ENCODE measurements at regions not wholly inside any gene's neighbourhood (a gene's known extent, or its start where the extent isn't known, plus 50 kb on each side); places are given as distances from the start of the nearest gene placed in this dataset.

DNA sequence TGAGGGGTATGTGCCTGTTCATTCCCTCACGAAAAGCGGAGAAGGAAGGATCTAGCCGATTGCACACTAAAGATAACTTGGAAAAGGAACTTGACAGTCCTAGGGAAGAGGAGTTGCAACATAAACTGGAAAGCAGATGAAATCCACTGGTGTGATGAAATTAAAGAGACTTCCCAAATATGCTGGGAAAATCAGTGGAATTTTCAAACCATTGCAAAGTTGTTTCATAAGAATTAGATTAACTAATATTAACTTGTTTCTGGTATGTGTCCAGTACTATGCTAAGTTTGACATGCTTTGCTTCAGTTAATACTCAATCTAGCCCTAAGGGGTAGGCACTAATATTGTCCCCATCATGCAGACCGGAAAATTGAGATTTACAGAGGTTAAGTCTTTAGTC is 222.7 kb downstream of the IKZF2 start:
- no peaks in the 10 kb centered on the region for H3K27me3 ChIP-seq
- TF ChIP-seq, protein P1, sequence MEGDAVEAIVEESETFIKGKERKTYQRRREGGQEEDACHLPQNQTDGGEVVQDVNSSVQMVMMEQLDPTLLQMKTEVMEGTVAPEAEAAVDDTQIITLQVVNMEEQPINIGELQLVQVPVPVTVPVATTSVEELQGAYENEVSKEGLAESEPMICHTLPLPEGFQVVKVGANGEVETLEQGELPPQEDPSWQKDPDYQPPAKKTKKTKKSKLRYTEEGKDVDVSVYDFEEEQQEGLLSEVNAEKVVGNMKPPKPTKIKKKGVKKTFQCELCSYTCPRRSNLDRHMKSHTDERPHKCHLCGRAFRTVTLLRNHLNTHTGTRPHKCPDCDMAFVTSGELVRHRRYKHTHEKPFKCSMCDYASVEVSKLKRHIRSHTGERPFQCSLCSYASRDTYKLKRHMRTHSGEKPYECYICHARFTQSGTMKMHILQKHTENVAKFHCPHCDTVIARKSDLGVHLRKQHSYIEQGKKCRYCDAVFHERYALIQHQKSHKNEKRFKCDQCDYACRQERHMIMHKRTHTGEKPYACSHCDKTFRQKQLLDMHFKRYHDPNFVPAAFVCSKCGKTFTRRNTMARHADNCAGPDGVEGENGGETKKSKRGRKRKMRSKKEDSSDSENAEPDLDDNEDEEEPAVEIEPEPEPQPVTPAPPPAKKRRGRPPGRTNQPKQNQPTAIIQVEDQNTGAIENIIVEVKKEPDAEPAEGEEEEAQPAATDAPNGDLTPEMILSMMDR (IDR thresholded peaks at IDR 0.05) = no peak
- peaks cover 0 to 8% (median 0%) of the 10 kb centered on the region in 11 donors for H3K9me3 ChIP-seq
- peak in 3 of 8 donors; percentile 30 to 73 (median 41) for ATAC-seq
- H3K4me3 ChIP-seq = no peak overlapping the region
- peak overlapping the region in 1 of 10 donors; percentile 40 for H3K27ac ChIP-seq
- H3K36me3 ChIP-seq = no peaks in the 10 kb centered on the region
- 69 to 78% methylated on average over 4 of the region's 4 CpGs for WGBS, 2 donors
- intact Hi-C loops (cut with DNase I) = no loop called here
- H3K4me1 ChIP-seq = peaks cover 0 to 5% (median 0%) of the 10 kb centered on the region in 9 donors
- DNase-seq = no peak

DNA sequence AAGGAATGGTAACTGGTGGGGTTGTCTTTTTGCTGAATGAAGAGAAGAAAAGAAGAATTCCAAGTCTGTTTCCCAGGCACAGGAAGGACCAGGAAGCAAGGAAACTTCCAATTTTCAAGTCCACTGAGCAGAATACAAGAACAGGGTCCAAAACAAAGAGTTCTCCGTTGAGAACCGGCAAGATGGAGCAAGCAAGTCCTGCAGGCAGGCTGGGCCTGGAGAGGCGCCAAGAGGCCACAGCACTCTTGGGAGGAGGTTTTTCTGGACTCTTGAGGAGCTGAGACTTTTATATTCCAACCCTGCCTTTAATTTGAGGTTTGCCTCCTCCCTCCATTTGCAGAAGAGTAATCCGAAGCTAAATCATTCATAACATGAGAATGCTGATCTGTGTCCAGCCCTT is 224.5 kb downstream of the IKZF2 start:
- ATAC-seq = peak in 4 of 8 donors; percentile 35 to 84 (median 44)
- no peaks in the 10 kb centered on the region for H3K27me3 ChIP-seq
- no peaks in the 10 kb centered on the region for H3K36me3 ChIP-seq
- intact Hi-C loops (cut with DNase I) = no loop called here
- H3K27ac ChIP-seq = peak overlapping the region in 4 of 10 donors; percentile 13 to 42 (median 23)
- H3K4me3 ChIP-seq = no peak overlapping the region
- H3K9me3 ChIP-seq = peaks cover 0 to 8% (median 0%) of the 10 kb centered on the region in 11 donors
- TF ChIP-seq, protein P1 (IDR thresholded peaks at IDR 0.05) = no peak
- peak; percentile 18 to 66 for DNase-seq
- 55 to 75% methylated on average over 4 of the region's 4 CpGs for WGBS, 2 donors
- H3K4me1 ChIP-seq = peaks cover 0 to 5% (median 0%) of the 10 kb centered on the region in 9 donors

DNA sequence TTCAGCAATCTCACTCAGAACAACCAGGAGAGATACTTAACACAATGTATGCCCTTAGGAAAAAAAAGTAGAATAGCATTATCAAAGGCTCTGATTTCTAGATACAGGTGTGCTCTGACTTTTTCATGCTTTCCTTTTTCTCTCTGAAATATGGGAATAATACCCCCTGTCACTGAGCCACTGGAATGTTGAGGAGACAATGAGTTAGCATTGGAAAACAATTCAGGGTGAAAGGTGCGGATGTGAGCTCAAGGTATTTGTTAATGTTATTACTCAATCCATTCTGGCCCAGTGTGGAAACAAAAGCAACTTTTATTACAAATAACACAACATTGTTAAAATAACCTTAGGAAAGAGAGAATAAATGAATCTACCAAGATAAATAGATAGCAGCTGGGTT is 228.0 kb downstream of the IKZF2 start:
- intact Hi-C loops (cut with DNase I) = no loop called here
- DNase-seq (no peak), ATAC-seq (no peak)
- no peak overlapping the region for H3K4me3 ChIP-seq
- WGBS, 2 donors = 93 to 100% methylated on average over 1 of the region's 1 CpG
- H3K4me1 ChIP-seq = peaks cover 0 to 5% (median 0%) of the 10 kb centered on the region in 9 donors
- TF ChIP-seq, protein P1 (IDR thresholded peaks at IDR 0.05) = no peak
- peaks cover 0 to 8% (median 0%) of the 10 kb centered on the region in 11 donors for H3K9me3 ChIP-seq
- no peaks in the 10 kb centered on the region for H3K36me3 ChIP-seq
- H3K27me3 ChIP-seq = no peaks in the 10 kb centered on the region
- no peak overlapping the region for H3K27ac ChIP-seq

DNA sequence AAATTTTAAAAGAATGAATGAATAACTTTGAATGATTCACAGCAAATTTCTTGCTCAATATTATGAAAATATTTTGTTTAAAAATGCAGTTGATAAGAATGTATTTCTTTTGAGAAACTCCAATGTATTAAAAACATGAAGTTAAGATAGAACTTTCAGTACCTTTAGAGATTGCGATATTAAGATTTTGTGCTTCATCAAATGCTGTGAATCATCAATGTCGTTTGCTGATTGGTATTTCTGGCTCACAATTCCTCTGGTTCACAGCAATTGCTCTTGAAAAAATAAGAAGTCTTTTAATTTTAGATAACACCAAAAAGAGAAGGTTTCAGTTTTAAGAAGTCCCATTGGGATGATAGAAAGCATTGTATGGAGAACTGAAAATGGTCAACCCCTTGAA is 228.7 kb downstream of the IKZF2 start:
- DNase-seq = no peak

More for the DNA sequence above, 228.7 kb downstream of the IKZF2 start:
- no peak overlapping the region for H3K27ac ChIP-seq
- H3K36me3 ChIP-seq = no peaks in the 10 kb centered on the region
- WGBS, 2 donors = 86 to 89% methylated on average over 2 of the region's 2 CpGs
- intact Hi-C loops (cut with DNase I) = no loop called here
- peaks cover 0 to 8% (median 0%) of the 10 kb centered on the region in 11 donors for H3K9me3 ChIP-seq
- ATAC-seq = no peak
- no peaks in the 10 kb centered on the region for H3K27me3 ChIP-seq
- H3K4me1 ChIP-seq = peaks cover 0 to 5% (median 0%) of the 10 kb centered on the region in 9 donors
- H3K4me3 ChIP-seq = no peak overlapping the region
- TF ChIP-seq, protein P1 (IDR thresholded peaks at IDR 0.05) = no peak
